Endothelial cell (in vitro differentiated cells): ENCODE measurements at regions not wholly inside any gene's neighbourhood (a gene's known extent, or its start where the extent isn't known, plus 50 kb on each side); places are given as distances from the start of the nearest gene placed in this dataset.

Experiments
- DNase-seq: peaks from one replicate; pipeline ENCODE4 v3.0.0; 2021; ENCODE audit warnings: low spot score
- H3K27ac Mint-ChIP-seq: one replicate; pipeline ENCODE4 v1.8.0; 2021; ENCODE audit warnings: mixed read lengths, inconsistent platforms; ENCODE audit not compliant: unreplicated experiment
- H3K27me3 Mint-ChIP-seq: one replicate; pipeline ENCODE4 v1.8.0; 2021; ENCODE audit warnings: mild to moderate bottlenecking, moderate library complexity, mixed read lengths, inconsistent platforms; ENCODE audit not compliant: unreplicated experiment
- H3K36me3 Mint-ChIP-seq: one replicate; pipeline ENCODE4 v1.8.0; 2021; ENCODE audit warnings: mild to moderate bottlenecking, low read depth, mixed read lengths, inconsistent platforms; ENCODE audit not compliant: unreplicated experiment
- H3K4me1 Mint-ChIP-seq: one replicate; pipeline ENCODE4 v1.8.0; 2021; ENCODE audit warnings: mild to moderate bottlenecking, mixed read lengths, inconsistent platforms; ENCODE audit not compliant: unreplicated experiment
- H3K4me3 Mint-ChIP-seq: one replicate; pipeline ENCODE4 v1.8.0; 2021; ENCODE audit warnings: mild to moderate bottlenecking, mixed read lengths, inconsistent platforms; ENCODE audit not compliant: unreplicated experiment
- H3K9me3 Mint-ChIP-seq: one replicate; pipeline ENCODE4 v1.8.0; 2021; ENCODE audit warnings: mixed read lengths, inconsistent platforms; ENCODE audit not compliant: unreplicated experiment
- TF ChIP-seq, protein P1 (sequence below): fragments of 200-600 bp; sonication (generic); IDR thresholded peaks from one replicate; pipeline ENCODE4 v1.5.0; 2021; ENCODE audit warnings: antibody characterized with exemption; ENCODE audit not compliant: unreplicated experiment

DNA sequence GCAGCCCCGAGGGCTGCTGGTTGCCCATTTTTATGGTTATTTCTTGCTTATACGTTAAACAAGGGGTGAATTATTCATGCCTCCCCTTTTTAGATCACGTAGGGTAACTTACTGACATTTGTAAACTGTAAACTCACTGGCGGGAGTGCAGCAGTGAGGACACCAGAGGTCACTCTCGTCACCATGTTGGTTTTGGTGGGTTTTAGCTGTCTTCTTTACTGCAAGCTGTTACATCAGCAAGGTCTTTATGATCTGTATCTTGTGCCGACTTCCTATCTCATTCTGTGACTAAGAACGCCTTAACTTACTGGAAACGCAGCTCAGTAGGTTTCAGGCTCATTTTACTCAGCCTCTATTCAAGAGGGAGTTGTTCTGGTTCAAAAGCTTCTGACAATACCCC, 155.0 kb upstream of the PRDM9 start:
- Mint-ChIP-seq H3K4me1 (no peaks in the 10 kb centered on the region), H3K27me3 (no peaks in the 10 kb centered on the region), H3K36me3 (no peaks in the 10 kb centered on the region), H3K9me3 (no peaks in the 10 kb centered on the region), H3K27ac (no peak overlapping the region), H3K4me3 (no peak overlapping the region)
- peak; percentile 17 for DNase-seq
- TF ChIP-seq, protein P1, sequence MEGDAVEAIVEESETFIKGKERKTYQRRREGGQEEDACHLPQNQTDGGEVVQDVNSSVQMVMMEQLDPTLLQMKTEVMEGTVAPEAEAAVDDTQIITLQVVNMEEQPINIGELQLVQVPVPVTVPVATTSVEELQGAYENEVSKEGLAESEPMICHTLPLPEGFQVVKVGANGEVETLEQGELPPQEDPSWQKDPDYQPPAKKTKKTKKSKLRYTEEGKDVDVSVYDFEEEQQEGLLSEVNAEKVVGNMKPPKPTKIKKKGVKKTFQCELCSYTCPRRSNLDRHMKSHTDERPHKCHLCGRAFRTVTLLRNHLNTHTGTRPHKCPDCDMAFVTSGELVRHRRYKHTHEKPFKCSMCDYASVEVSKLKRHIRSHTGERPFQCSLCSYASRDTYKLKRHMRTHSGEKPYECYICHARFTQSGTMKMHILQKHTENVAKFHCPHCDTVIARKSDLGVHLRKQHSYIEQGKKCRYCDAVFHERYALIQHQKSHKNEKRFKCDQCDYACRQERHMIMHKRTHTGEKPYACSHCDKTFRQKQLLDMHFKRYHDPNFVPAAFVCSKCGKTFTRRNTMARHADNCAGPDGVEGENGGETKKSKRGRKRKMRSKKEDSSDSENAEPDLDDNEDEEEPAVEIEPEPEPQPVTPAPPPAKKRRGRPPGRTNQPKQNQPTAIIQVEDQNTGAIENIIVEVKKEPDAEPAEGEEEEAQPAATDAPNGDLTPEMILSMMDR, result no peak

DNA sequence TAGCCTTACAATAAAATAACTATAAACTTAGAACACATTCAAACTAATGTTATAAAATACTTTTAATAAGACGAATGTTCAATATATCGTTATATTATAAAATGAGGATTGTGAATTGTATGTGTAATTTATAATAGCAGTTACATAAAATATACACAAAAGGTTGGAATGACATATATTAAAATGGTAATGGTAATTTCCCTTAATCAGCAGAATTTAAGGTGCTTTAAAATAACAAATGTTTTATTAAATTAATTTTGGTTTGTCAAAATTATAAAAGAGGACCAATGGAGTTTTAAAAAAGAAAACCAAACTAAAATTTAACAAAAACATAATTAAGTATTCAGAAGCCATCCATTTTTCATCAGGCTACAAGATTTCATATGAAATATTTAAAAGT, 164.3 kb upstream of the PRDM9 start:
- Mint-ChIP-seq H3K4me3 (no peak overlapping the region), H3K9me3 (no peaks in the 10 kb centered on the region), H3K27ac (no peak overlapping the region), H3K4me1 (no peaks in the 10 kb centered on the region), H3K36me3 (no peaks in the 10 kb centered on the region), H3K27me3 (peaks cover 2% of the 10 kb centered on the region)
- TF ChIP-seq, protein P1, result no peak
- no peak for DNase-seq

DNA sequence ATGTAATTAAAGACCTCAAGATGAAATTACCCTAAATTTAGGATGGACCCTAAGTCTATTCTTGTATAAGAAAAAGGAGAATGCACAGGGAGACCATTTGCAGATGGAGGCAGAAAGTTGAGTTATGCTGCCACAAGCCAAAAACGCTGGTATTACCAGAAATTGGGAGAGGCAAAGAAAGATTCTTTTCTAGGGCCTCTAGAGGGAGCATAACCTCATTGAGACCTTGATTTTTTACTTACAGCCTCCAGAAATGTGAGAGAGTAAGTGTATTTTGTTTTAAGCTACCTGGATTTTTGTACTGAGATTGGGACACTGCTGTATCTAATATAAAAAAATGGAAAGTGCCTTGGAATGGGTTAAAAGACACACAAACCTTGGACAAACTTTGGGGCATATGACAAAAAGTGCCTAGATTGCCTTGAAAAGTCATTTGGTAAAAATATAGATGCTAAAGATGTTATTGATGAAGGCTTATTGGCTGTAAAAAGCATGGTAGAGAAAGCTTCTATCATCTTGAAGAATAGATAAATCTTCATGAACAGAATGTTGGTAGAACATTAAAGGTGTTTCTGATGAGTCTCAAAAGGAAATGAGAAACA, 174.7 kb upstream of the PRDM9 start:
- TF ChIP-seq, protein P1, result peak; percentile 29
- Mint-ChIP-seq H3K9me3 (no peaks in the 10 kb centered on the region), H3K27ac (no peak overlapping the region), H3K4me3 (no peak overlapping the region), H3K4me1 (no peaks in the 10 kb centered on the region), H3K27me3 (no peaks in the 10 kb centered on the region), H3K36me3 (no peaks in the 10 kb centered on the region)
- DNase-seq, result no peak

DNA sequence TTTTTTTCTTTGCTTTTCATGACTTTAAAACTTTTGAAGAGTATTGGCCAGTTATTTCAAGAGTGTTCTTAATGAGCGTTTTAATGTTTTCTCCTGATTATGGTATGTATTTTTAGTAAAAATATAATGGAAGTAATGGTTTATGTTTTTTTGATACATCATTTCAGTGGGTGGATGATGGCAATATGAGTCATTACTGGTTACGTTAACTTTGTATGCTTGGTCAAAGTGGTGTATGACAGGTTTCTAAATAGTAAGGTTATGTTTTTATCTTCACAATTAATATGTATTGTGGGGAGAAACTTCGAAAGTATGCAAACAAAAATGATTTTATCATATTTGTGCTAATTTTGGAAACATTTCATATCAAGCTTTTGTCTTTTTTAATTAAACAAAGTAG, 176.7 kb upstream of the PRDM9 start:
- TF ChIP-seq, protein P1, result no peak
- Mint-ChIP-seq H3K27ac (no peak overlapping the region), H3K4me1 (no peaks in the 10 kb centered on the region), H3K27me3 (no peaks in the 10 kb centered on the region), H3K4me3 (no peak overlapping the region), H3K36me3 (no peaks in the 10 kb centered on the region), H3K9me3 (no peaks in the 10 kb centered on the region)
- no peak for DNase-seq

DNA sequence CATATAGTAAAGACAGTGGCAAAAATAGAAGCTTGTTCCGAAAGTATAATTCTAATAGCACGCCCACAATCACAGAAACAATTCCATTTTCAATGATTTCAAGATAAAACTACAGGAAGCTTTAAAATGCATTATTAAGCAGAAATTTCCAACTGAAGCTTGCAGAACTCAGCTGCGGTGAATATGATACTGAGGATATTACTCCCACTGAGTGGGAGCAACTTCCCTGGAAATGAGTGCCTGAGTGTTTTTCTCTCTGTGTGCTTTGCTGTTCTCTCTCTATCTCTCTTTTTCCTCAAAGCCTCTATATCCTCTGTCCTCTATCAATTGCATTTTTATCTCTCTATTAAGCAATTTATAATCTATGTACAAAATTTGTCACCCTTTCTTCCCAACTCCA, 187.5 kb upstream of the PRDM9 start:
- peaks cover 13% of the 10 kb centered on the region for H3K4me1 Mint-ChIP-seq
- no peak for DNase-seq
- H3K36me3 Mint-ChIP-seq, result no peaks in the 10 kb centered on the region
- no peak overlapping the region for H3K27ac Mint-ChIP-seq
- TF ChIP-seq, protein P1, result no peak
- H3K4me3 Mint-ChIP-seq, result no peak overlapping the region
- no peaks in the 10 kb centered on the region for H3K27me3 Mint-ChIP-seq
- H3K9me3 Mint-ChIP-seq, result no peaks in the 10 kb centered on the region
